ENCODE measurements at regions not wholly inside any gene's neighbourhood (a gene's known extent, or its start where the extent isn't known, plus 50 kb on each side); places are given as distances from the start of the nearest gene placed in this dataset.

DNA sequence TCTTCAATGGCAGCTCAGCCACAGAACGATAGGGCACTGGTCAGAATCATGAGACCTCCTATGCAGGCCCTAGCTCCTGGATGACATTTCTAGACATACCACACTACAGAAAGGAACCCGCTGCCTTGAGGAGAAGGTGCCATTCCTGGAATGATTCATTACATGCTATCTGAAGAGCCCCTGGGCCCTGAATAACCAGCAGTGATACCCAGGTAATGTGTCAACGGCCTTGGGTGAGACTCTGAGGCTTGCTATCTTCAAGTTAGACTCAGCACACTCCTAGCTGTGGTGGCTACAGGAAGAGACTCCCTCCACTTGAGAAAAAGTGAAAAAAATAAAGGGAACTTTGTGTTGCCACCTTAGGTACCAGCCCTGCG, 161.2 kb upstream of the GRIA4 start:
- Histone ChIP-seq H2AFZ (ENCODE audit: insufficient read depth, low read depth, low read length, poor library complexity, severe bottlenecking) (no peak overlapping the region), H3K36me3 (replicated peaks in 1 of 2; ENCODE audit: control extremely low read depth in 1 of 2, control insufficient read depth in 1 of 2, extremely low read depth in 1 of 2, insufficient read depth in 2 of 2, low read length in 1 of 2) (no peaks in the 10 kb centered on the region), H3K27me3 (replicated peaks in 1 of 4; ENCODE audit: control extremely low read depth in 1 of 4, control insufficient read depth in 3 of 4, insufficient read depth in 4 of 4, low read length in 3 of 4) (no peaks in the 10 kb centered on the region), H3K9ac (ENCODE audit: low read length) (no peak overlapping the region), H3K79me2 (ENCODE audit: control insufficient read depth, insufficient read depth, low read length) (no peaks in the 10 kb centered on the region), H3K4me3 (ENCODE audit: control extremely low read depth in 1 of 5, extremely low read depth in 1 of 5, insufficient read depth in 1 of 5, low read depth in 2 of 5, low read length in 4 of 5) (no peak overlapping the region), H3K4me2 (replicated peaks; ENCODE audit: low read depth, low read length, poor library complexity, severe bottlenecking) (no peak overlapping the region), H4K20me1 (ENCODE audit: control insufficient read depth, insufficient read depth, low read length, poor library complexity, severe bottlenecking) (no peaks in the 10 kb centered on the region), H3K4me1 (ENCODE audit: control insufficient read depth in 2 of 2, insufficient read depth in 2 of 2, low read length in 2 of 2) (no peaks in the 10 kb centered on the region), H3K27ac (ENCODE audit: low read length in 2 of 2) (no peak overlapping the region), H3K9me3 (ENCODE audit: control extremely low read depth in 1 of 3, control insufficient read depth in 2 of 3, insufficient read depth in 1 of 3, low read length in 2 of 3) (peaks cover 0 to 7% (median 5%) of the 10 kb centered on the region in 3 donors)
- peaks cover 6% of the 10 kb centered on the region for H3K9me3 Mint-ChIP-seq (ENCODE audit: insufficient read depth)
- no peaks in the 10 kb centered on the region for H3K27me3 Mint-ChIP-seq
- H3K4me1 Mint-ChIP-seq, result no peaks in the 10 kb centered on the region
- POLR2A ChIA-PET, result no interaction called here
- H3K27ac Mint-ChIP-seq, result no peak overlapping the region
- WGBS (ENCODE audit: insufficient coverage), result 87% methylated on average over 2 of the region's 4 CpGs
- intact Hi-C loops (cut with micrococcal nuclease), result no loop called here
- TF ChIP-seq EZH2 (IDR thresholded peaks at IDR 0.05; ENCODE audit: borderline replicate concordance, insufficient read depth, low read depth, low read length, poor library complexity, severe bottlenecking), result no peak
- TF ChIP-seq, protein P1, sequence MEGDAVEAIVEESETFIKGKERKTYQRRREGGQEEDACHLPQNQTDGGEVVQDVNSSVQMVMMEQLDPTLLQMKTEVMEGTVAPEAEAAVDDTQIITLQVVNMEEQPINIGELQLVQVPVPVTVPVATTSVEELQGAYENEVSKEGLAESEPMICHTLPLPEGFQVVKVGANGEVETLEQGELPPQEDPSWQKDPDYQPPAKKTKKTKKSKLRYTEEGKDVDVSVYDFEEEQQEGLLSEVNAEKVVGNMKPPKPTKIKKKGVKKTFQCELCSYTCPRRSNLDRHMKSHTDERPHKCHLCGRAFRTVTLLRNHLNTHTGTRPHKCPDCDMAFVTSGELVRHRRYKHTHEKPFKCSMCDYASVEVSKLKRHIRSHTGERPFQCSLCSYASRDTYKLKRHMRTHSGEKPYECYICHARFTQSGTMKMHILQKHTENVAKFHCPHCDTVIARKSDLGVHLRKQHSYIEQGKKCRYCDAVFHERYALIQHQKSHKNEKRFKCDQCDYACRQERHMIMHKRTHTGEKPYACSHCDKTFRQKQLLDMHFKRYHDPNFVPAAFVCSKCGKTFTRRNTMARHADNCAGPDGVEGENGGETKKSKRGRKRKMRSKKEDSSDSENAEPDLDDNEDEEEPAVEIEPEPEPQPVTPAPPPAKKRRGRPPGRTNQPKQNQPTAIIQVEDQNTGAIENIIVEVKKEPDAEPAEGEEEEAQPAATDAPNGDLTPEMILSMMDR (IDR thresholded peaks at IDR 0.05), result no peak
- H3K4me3 Mint-ChIP-seq, result no peak overlapping the region
- DNase-seq (no peak), ATAC-seq (ENCODE audit: low read depth) (no peak)
- CTCF ChIA-PET, result no interaction called here

DNA sequence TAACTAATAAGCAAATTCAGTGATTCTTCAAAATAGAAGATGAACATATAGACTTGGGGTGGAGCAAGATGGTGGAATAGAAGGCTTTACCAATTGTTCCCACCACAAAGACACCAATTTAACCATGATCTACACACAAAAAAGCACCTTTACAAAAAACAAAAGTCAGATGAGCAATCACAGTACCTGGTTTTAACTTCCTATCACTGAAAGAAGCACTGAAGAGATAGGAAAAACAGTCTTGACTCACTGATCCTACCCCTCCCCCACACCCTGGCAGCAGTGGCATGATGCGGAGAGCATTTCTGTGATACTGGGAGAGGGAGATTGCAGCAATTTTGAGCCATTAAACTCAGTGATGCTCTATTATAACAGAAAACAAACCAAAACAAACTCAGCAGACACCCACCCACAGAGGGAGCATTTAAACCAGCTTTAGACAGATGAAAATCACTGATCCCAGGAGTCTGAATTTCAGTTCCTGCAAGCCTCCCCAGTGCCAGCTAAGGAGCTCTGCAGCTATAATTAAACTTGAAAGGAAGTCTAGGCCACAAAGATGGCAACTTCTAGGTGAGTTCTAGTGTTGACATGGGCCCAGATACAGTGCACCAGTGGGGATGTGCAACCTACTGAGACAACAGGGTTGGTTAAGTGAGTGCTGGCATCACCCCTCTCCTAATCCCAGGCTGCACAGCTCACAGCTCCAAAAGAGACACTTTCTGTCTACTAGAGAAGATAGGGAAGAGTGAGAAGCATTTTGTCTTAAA, 161.8 kb upstream of the GRIA4 start:
- H3K27ac ChIP-seq (ENCODE audit: low read length in 2 of 2), result no peak overlapping the region
- CTCF ChIA-PET, result no interaction called here
- DNase-seq, result no peak
- no CpG with 5 or more reads among the region's 1 CpG for WGBS (ENCODE audit: insufficient coverage)
- H2AFZ ChIP-seq (ENCODE audit: insufficient read depth, low read depth, low read length, poor library complexity, severe bottlenecking), result no peak overlapping the region
- Mint-ChIP-seq H3K27ac (no peak overlapping the region), H3K27me3 (no peaks in the 10 kb centered on the region), H3K4me1 (no peaks in the 10 kb centered on the region), H3K9me3 (ENCODE audit: insufficient read depth) (peaks cover 6% of the 10 kb centered on the region), H3K4me3 (no peak overlapping the region)
- H3K27me3 ChIP-seq (replicated peaks in 1 of 4; ENCODE audit: control extremely low read depth in 1 of 4, control insufficient read depth in 3 of 4, insufficient read depth in 4 of 4, low read length in 3 of 4), result no peaks in the 10 kb centered on the region
- H3K9me3 ChIP-seq (ENCODE audit: control extremely low read depth in 1 of 3, control insufficient read depth in 2 of 3, insufficient read depth in 1 of 3, low read length in 2 of 3), result peaks cover 0 to 10% (median 7%) of the 10 kb centered on the region in 3 donors
- H3K4me3 ChIP-seq (ENCODE audit: control extremely low read depth in 1 of 5, extremely low read depth in 1 of 5, insufficient read depth in 1 of 5, low read depth in 2 of 5, low read length in 4 of 5), result no peak overlapping the region
- no peaks in the 10 kb centered on the region for H3K79me2 ChIP-seq (ENCODE audit: control insufficient read depth, insufficient read depth, low read length)
- ATAC-seq (ENCODE audit: low read depth), result no peak
- H3K36me3 ChIP-seq (replicated peaks in 1 of 2; ENCODE audit: control extremely low read depth in 1 of 2, control insufficient read depth in 1 of 2, extremely low read depth in 1 of 2, insufficient read depth in 2 of 2, low read length in 1 of 2), result no peaks in the 10 kb centered on the region
- no peaks in the 10 kb centered on the region for H3K4me1 ChIP-seq (ENCODE audit: control insufficient read depth in 2 of 2, insufficient read depth in 2 of 2, low read length in 2 of 2)
- POLR2A ChIA-PET, result no interaction called here
- H3K9ac ChIP-seq (ENCODE audit: low read length), result no peak overlapping the region
- H3K4me2 ChIP-seq (replicated peaks; ENCODE audit: low read depth, low read length, poor library complexity, severe bottlenecking), result no peak overlapping the region
- intact Hi-C loops (cut with micrococcal nuclease), result no loop called here
- no peaks in the 10 kb centered on the region for H4K20me1 ChIP-seq (ENCODE audit: control insufficient read depth, insufficient read depth, low read length, poor library complexity, severe bottlenecking)
- no peak for TF ChIP-seq EZH2 (IDR thresholded peaks at IDR 0.05; ENCODE audit: borderline replicate concordance, insufficient read depth, low read depth, low read length, poor library complexity, severe bottlenecking)

All from B cell (primary cell).